Large intestine (tissue), 3 donors: ENCODE measurements at regions not wholly inside any gene's neighbourhood (a gene's known extent, or its start where the extent isn't known, plus 50 kb on each side); places are given as distances from the start of the nearest gene placed in this dataset.
"Not testable (repeated sequence)": the region's sequence is repeated elsewhere in the genome, so short reads cannot be mapped to it uniquely, and the experiment has no call there.

Source experiments
- DNase-seq, 2 donors: peaks; one replicate each; pipeline versions ENCODE4 v3.0.0 to v3.0.0-alpha.2; 2013
- H3K27ac ChIP-seq: one replicate; pipeline ENCODE4 v1.5.1; 2013; ENCODE audit warnings: low read length
- H3K27me3 ChIP-seq: 2 replicates; pipeline ENCODE4 v1.6.1; 2013; ENCODE audit warnings: low read length; ENCODE audit not compliant: control insufficient read depth, insufficient read depth
- H3K36me3 ChIP-seq: 2 replicates; pipeline ENCODE4 v1.6.1; 2013; ENCODE audit warnings: low read length; ENCODE audit not compliant: control insufficient read depth, insufficient read depth
- H3K4me1 ChIP-seq: one replicate; pipeline ENCODE4 v1.6.1; 2013; ENCODE audit warnings: low read length; ENCODE audit not compliant: control insufficient read depth, insufficient read depth
- H3K4me3 ChIP-seq: one replicate; pipeline ENCODE4 v1.5.1; 2013; ENCODE audit warnings: low read length
- H3K9me3 ChIP-seq: one replicate; pipeline ENCODE4 v1.6.1; 2013; ENCODE audit warnings: mild to moderate bottlenecking, low read depth, low read length, moderate library complexity; ENCODE audit not compliant: control insufficient read depth
- WGBS: methylation state at CpG from one replicate; pipeline ENCODE4 v1.1.5; 2013; ENCODE audit warnings: low lambda C conversion rate; ENCODE audit not compliant: insufficient coverage; 5-methylcytosine and 5-hydroxymethylcytosine counted together

DNA sequence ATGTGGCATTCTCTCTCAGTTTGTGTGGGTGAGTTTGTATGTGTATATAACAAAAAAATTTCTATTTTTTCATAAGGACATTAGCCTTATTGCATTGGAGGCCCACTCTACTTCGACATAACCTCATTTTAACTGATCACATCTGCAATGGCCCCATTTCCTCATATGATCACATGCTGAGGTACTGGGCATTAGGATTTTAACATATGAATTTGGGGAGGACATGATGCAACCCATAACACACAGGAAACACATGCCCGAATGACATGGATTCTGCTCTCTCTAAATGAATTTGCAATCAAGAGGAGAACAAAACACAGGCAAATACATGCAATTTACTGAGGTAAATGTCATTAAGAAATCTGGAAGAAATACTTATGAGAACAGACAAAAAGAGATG, 92.1 kb upstream of the COX7C start:
- Histone ChIP-seq H3K36me3 (no peaks in the 10 kb centered on the region), H3K9me3 (no peaks in the 10 kb centered on the region), H3K27me3 (no peaks in the 10 kb centered on the region), H3K27ac (no peak overlapping the region), H3K4me1 (peaks cover 15% of the 10 kb centered on the region), H3K4me3 (no peak overlapping the region)
- DNase-seq = no peak
- WGBS = 83% methylated on average over 1 of the region's 2 CpGs

GRCh38 chr5:86526811-86527348, 90.9 kb upstream of the COX7C start:
- Histone ChIP-seq H3K4me1 (peaks cover 15% of the 10 kb centered on the region), H3K36me3 (no peaks in the 10 kb centered on the region), H3K4me3 (no peak overlapping the region), H3K27ac (peak overlapping the region; percentile 63), H3K27me3 (no peaks in the 10 kb centered on the region), H3K9me3 (no peaks in the 10 kb centered on the region)
- DNase-seq = peak; percentile 86 to 93
- WGBS = 20% methylated on average over 1 of the region's 3 CpGs

DNA sequence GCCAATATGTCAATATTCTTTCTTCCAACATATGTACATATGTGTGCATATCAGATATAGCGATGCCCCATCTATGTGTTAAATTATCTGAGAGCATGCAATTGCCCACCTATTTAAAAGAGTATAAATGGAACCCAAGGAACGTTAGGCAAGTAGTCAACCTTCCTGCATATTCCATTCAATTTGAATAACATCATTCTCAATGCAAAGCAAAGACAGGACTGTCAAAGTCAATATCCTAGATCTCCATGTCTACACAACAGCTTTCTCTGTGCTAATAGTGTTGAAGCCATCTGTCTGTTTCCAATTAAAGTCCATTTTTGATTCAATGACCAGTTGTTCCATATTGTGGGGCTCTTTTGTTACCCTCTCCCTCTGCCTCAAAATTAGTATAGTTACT, 85.3 kb upstream of the COX7C start:
- no peaks in the 10 kb centered on the region for H3K9me3 ChIP-seq
- peaks cover 17% of the 10 kb centered on the region for H3K4me1 ChIP-seq
- DNase-seq = no peak
- no peak overlapping the region for H3K4me3 ChIP-seq
- H3K27ac ChIP-seq = no peak overlapping the region
- no peaks in the 10 kb centered on the region for H3K27me3 ChIP-seq
- WGBS = 67% methylated on average over 1 of the region's 2 CpGs
- H3K36me3 ChIP-seq = no peaks in the 10 kb centered on the region

- Histone ChIP-seq H3K4me3 (no peak overlapping the region), H3K9me3 (no peaks in the 10 kb centered on the region), H3K36me3 (no peaks in the 10 kb centered on the region), H3K27ac (peak overlapping the region; percentile 71), H3K27me3 (no peaks in the 10 kb centered on the region), H3K4me1 (peaks cover 15% of the 10 kb centered on the region)
- 80% methylated on average over 1 of the region's 3 CpGs for WGBS
- peak; percentile 41 to 80 for DNase-seq
Measured at GRCh38 chr5:86536396-86536795, 81.3 kb upstream of the COX7C start.

GRCh38 chr5:86542532-86542931, 75.2 kb upstream of the COX7C start:
- peaks cover 3% of the 10 kb centered on the region for H3K4me1 ChIP-seq
- H3K36me3 ChIP-seq = no peaks in the 10 kb centered on the region
- no peak overlapping the region for H3K27ac ChIP-seq
- no peaks in the 10 kb centered on the region for H3K27me3 ChIP-seq
- no peak overlapping the region for H3K4me3 ChIP-seq
- H3K9me3 ChIP-seq = no peaks in the 10 kb centered on the region
- DNase-seq = no peak
- WGBS = no CpG with 5 or more reads among the region's 3 CpGs

DNA sequence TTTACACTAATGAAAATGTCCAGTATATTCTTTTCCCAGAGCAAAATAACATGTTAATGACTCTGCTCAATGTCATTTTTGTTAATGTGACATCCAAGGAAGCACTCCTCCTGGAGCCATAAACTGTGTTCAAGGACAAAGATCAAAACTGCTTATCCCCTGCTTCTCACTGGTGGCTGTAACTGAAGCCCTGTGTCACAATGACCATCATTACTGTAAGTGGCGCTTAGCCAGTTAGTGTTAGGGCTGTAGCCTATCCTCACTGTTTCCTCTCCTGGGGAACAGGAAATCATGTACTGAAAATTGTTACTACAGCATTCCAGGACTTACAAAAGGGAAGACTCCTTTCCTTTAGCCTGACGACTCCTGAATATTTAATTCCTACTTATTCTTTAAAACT, 71.7 kb upstream of the COX7C start:
- no peaks in the 10 kb centered on the region for H3K9me3 ChIP-seq
- 67% methylated on average over 1 of the region's 2 CpGs for WGBS

GRCh38 chr5:86546582-86546981, 71.2 kb upstream of the COX7C start:
- H3K4me1 ChIP-seq = peaks cover 3% of the 10 kb centered on the region
- peak overlapping the region; percentile 65 for H3K27ac ChIP-seq
- H3K4me3 ChIP-seq = no peak overlapping the region
- no peaks in the 10 kb centered on the region for H3K9me3 ChIP-seq
- H3K27me3 ChIP-seq = no peaks in the 10 kb centered on the region
- DNase-seq = no peak
- no peaks in the 10 kb centered on the region for H3K36me3 ChIP-seq
- no CpG with 5 or more reads among the region's 4 CpGs for WGBS

More for the DNA sequence above, 71.7 kb upstream of the COX7C start:
- Histone ChIP-seq H3K27me3 (no peaks in the 10 kb centered on the region), H3K27ac (peak overlapping the region; percentile 65), H3K36me3 (no peaks in the 10 kb centered on the region), H3K4me1 (peaks cover 3% of the 10 kb centered on the region), H3K4me3 (no peak overlapping the region)
- DNase-seq = peak; percentile 71 to 89

DNA sequence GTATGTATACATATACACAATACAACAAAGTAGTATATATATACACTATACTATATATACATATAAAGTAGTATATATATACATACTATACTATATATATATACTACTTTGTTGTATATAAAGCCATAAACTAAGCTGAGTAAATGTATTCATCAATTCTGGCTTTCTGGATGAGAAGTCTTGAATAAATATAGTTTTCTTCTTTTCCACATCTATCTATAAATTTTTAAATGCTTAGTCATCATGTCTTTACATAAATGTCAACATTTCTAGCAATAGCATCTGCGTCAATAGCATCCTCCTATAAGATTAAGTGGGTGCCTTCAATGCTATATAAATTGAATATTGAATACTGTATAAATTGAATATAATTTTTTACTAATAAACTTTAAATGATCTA, 63.1 kb upstream of the COX7C start:
- WGBS = no CpG with 5 or more reads among the region's 1 CpG
- H3K4me1 ChIP-seq = no peaks in the 10 kb centered on the region
- H3K27ac ChIP-seq = no peak overlapping the region

DNA sequence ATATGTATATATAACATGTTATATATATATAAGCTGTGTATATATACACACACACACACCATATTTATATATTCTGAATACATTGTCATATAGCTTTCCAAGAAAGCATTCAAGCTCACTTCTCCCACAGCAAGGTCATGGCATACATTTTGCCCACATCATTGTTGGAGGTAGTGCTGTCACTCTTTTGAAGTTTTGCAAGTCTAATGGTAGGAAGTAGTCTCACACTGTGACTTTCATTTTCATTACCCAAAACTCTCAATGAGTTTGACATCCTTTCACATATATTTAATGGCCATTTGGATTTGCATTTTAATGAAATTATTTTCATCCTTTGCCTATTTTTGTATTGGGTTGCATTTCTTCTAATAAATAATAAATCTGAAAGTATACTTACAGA, 59.8 kb upstream of the COX7C start:
- no peak for DNase-seq
- Histone ChIP-seq H3K4me1 (no peaks in the 10 kb centered on the region), H3K27ac (no peak overlapping the region)

More for the DNA sequence above, 63.1 kb upstream of the COX7C start:
- no peaks in the 10 kb centered on the region for H3K36me3 ChIP-seq
- H3K4me3 ChIP-seq = no peak overlapping the region
- no peaks in the 10 kb centered on the region for H3K27me3 ChIP-seq
- no peaks in the 10 kb centered on the region for H3K9me3 ChIP-seq
- no peak for DNase-seq

DNA sequence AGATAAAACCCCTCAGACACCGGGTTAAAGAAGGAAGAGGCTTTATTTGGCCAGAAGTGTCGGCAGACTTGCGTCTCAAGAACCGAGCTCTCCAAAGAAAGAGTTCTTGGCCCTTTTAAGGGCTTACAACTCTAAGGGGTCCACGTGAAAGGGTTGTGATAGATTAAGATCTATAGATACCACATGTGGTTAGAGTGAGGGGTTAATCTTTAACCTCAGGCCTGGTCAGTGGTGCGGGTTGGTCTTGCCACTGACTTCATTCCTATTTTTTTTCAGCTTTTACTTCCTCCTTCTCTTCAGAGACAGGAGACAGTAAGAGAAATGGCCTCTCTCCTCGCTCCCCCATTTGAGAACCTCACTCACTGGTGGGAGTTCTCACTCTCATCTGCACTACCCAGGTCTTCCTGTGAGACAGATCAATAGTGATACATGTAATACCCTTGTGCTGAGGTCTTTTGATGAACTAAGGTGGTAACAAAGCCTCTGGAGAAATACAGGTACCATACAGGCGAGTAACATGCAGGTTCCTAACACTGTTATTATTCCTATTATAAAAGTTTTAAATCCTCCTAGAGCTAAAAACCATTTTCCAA, 52.4 kb upstream of the COX7C start:
- Histone ChIP-seq H3K27ac (no peak overlapping the region), H3K36me3 (no peaks in the 10 kb centered on the region), H3K4me1 (no peaks in the 10 kb centered on the region), H3K9me3 (peaks cover 11% of the 10 kb centered on the region), H3K4me3 (no peak overlapping the region), H3K27me3 (no peaks in the 10 kb centered on the region)
- WGBS = 80% methylated on average over 1 of the region's 8 CpGs
- no peak for DNase-seq

More for the DNA sequence above, 59.8 kb upstream of the COX7C start:
- no peaks in the 10 kb centered on the region for H3K27me3 ChIP-seq
- no peaks in the 10 kb centered on the region for H3K9me3 ChIP-seq
- no peak overlapping the region for H3K4me3 ChIP-seq
- no peaks in the 10 kb centered on the region for H3K36me3 ChIP-seq

DNA sequence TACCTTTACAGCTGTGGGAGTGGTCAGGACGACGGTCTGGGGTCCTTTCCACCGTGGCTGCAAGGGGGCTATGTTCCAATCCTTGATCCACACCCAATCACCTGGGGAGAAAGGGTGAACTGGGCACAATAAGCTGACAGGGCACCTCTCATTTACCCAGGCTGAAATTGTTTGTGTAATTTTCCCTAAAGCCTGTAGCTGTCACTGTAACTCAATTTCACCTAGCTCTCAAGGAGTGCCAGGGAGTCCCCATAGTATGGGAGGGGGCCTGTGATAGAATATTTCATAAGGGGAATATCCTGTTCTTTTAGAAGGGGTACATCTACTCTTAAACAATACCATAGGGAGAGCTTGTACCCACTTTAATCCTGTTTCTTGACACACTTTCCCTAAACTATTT, 51.7 kb upstream of the COX7C start:
- H3K36me3 ChIP-seq, H3K27ac ChIP-seq, H3K4me3 ChIP-seq, H3K4me1 ChIP-seq, DNase-seq, H3K27me3 ChIP-seq: not testable (repeated sequence)
- H3K9me3 ChIP-seq = peaks cover 15% of the 10 kb centered on the region
- no CpG with 5 or more reads among the region's 3 CpGs for WGBS
